T47D (cell line): ENCODE measurements at regions not wholly inside any gene's neighbourhood (a gene's known extent, or its start where the extent isn't known, plus 50 kb on each side); places are given as distances from the start of the nearest gene placed in this dataset.
A peak's percentile ranks its signal among the peaks of the same experiment; 100 is the strongest.

ENCODE experiments used
- DNase-seq, 2 experiments: peaks; one replicate each; pipeline versions ENCODE4 v3.0.0 to v3.0.0-alpha.2; 2011 to 2012; ENCODE audit warnings: low read depth in 1 of 2, low spot score in 1 of 2
- JUND ChIP-seq: IDR thresholded peaks from 2 replicates; pipeline ENCODE4 v1.6.1; 2012; ENCODE audit warnings: low read depth
- in situ Hi-C: cut with HindIII; loops from 2 replicates; pipeline ENCODE4 v1.10.0; 2016; ENCODE audit warnings: low sequenced_read_pairs, low pct_unique_long_range_greater_than_20kb

GRCh38 chr12:58765653-58766512, 154.4 kb downstream of the LRIG3 start:
- TF ChIP-seq JUND: no peak
- in situ Hi-C loops: no loop called here
- peak in 1 of 2 experiments; percentile 45 for DNase-seq

DNA sequence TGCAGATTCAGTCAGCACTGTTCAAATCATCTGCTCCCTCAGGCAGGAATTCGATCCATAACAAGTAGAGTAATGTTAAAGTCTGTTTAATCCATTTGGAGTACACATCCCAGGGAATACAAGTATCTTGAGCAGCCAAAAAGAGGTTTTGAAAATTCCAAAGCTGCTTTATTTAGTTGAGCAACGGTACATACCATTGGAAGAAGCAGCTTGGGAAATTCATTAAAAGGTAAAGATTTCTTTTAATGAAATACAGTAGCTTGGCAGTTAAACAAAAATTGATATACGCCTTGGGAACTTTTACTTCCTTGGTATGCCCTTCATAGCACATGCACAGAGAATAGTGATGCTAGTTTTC, 153.8 kb downstream of the LRIG3 start:
- DNase-seq: no peak
- TF ChIP-seq JUND: no peak
- in situ Hi-C loops: no loop called here

DNA sequence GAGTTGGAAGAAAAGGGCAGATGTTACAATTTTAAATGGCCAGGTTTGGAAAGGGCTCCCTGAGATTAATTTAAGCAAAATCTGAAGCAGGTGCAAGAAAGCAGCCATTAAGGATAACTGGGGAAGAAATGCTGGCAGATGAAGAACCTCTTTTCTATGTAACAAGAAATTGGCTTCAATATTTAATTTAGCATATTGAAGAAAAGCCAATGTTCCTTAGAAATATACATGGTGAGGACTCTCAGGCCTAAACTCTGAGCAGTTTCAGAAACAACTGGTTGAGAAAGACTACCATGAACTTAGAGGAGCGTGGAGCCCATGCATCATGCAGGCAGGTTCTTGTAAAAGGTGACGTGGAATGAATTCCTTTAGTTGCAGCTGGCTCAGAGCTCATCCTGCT, 152.8 kb downstream of the LRIG3 start:
- in situ Hi-C loops: no loop called here
- TF ChIP-seq JUND: no peak
- no peak for DNase-seq

DNA sequence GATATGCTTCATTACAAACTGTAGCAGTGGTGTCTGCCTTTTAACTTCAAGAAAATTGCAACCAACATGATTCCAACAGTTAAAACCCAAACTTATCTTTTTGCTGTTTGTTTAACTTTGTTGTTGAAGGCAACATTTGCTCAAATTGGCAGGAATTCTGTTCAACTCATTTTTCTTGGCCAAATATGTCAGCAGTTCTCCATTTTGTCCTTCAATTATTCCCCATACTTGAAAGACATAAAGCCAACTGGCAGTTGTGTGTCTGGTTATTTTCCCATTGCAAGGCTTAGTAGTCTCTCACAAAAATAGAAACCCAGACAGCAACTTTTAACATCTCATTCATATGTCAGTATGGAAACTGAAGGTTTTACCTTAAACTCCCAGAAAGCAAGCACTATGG, 146.3 kb downstream of the LRIG3 start:
- no peak for DNase-seq
- in situ Hi-C loops: no loop called here
- TF ChIP-seq JUND: no peak

DNA sequence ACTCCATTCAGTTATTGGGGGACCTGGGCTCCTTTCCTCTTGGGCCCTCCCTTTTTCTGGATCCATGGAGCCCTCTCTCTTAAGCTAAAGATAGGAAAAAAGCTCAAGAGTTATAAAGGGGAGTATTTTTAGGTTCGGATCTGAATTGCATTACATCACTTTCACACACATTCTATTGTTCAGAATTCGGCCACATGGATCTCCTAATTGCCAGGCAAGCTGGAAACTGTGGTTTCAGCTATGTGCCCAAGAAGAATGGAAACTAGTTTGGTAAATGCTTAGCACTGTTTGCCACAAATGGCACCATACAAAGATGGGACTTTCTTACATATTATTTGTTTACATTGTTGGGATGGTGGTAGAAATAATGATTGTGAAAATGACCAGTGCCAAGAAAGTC, 145.6 kb downstream of the LRIG3 start:
- in situ Hi-C loops: no loop called here
- no peak for DNase-seq

DNA sequence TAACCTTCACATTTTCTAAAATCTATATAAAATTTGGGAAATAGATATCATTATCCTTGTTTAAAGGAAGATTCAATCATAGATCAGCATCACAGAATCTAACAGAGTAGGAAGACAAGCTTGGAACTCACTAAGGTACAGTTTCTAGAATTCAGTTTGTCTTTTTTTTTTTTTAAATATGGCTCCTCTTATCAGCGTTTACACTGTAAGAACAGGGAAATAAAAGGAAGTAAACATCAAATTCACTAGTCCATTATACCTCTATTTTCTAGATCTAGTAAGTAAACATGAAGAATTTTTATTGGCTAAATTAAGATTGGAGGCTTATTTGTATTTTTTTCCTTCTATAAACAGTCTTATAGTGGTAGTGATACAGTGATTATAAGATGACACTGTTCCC, 144.9 kb downstream of the LRIG3 start:
- in situ Hi-C loops: no loop called here
- no peak for DNase-seq
- TF ChIP-seq JUND: no peak

More for the DNA sequence above, 145.6 kb downstream of the LRIG3 start:
- TF ChIP-seq JUND: no peak

DNA sequence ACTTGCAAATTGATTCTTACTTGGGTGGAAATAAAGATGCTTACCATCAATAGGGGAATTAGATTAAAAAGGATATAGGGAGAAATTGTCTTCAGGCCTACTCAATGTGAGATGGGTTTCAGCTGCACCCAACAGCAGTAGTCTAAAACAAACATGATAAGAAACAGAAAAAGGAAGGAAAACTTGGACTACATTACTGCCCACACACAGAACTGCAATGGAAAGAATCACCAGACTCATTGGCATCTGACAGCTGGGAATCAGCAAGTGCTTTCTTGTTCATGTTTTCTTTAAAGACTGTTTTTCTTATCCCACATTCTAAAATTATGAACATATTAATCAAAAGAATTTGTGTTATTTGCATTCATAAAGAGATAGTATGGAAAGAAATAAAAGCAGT, 144.2 kb downstream of the LRIG3 start:
- in situ Hi-C loops: no loop called here
- no peak for TF ChIP-seq JUND
- DNase-seq: no peak

GRCh38 chr12:58777815-58778214, 142.5 kb downstream of the LRIG3 start:
- no peak for TF ChIP-seq JUND
- in situ Hi-C loops: no loop called here

DNA sequence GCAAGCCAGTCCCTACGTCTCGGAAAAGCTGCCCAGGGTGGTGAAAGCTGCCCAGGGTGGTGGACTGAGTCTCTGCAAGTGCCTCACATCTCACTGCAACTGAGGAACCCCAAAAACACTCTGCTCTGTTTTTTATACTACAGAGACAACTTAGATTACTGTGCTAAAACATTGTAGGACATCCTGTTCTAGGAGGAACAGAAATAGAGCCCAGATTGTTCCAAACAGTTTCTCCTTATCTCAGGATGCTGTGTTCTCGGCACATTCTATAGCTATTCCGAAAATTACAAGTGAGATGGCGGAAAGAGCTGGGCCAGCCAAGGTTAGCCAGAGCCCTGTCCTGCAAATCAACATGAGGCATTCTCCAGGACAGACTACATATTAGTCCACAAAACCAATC, 138.7 kb downstream of the LRIG3 start:
- in situ Hi-C loops: no loop called here
- TF ChIP-seq JUND: no peak
- DNase-seq: no peak

More at GRCh38 chr12:58777815-58778214, 142.5 kb downstream of the LRIG3 start:
- no peak for DNase-seq

GRCh38 chr12:58787021-58787760, 133.1 kb downstream of the LRIG3 start:
- no peak for TF ChIP-seq JUND
- in situ Hi-C loops: no loop called here

GRCh38 chr12:58794859-58795258, 125.4 kb downstream of the LRIG3 start:
- no peak for DNase-seq
- no peak for TF ChIP-seq JUND
- in situ Hi-C loops: no loop called here

More at GRCh38 chr12:58787021-58787760, 133.1 kb downstream of the LRIG3 start:
- no peak for DNase-seq

- no peak for TF ChIP-seq JUND
- in situ Hi-C loops: no loop called here
- no peak for DNase-seq
These were observed 124.5 kb downstream of the LRIG3 start for GRCh38 chr12:58795825-58796224.

- in situ Hi-C loops: no loop called here
- no peak for TF ChIP-seq JUND
- no peak for DNase-seq
These were observed 118.3 kb downstream of the LRIG3 start for GRCh38 chr12:58801986-58802385.
